Skeletal muscle cell (primary cell): ENCODE measurements at regions not wholly inside any gene's neighbourhood (a gene's known extent, or its start where the extent isn't known, plus 50 kb on each side); places are given as distances from the start of the nearest gene placed in this dataset.

Experiments used
- DNase-seq: peaks from one replicate; pipeline ENCODE4 v3.0.0-alpha.2; 2010; ENCODE audit warnings: low read depth
- H3K4me3 ChIP-seq: 2 replicates; pipeline ENCODE4 v1.5.1; 2011; ENCODE audit warnings: low read depth, mild to moderate bottlenecking, control low read depth, low read length, moderate library complexity

DNA sequence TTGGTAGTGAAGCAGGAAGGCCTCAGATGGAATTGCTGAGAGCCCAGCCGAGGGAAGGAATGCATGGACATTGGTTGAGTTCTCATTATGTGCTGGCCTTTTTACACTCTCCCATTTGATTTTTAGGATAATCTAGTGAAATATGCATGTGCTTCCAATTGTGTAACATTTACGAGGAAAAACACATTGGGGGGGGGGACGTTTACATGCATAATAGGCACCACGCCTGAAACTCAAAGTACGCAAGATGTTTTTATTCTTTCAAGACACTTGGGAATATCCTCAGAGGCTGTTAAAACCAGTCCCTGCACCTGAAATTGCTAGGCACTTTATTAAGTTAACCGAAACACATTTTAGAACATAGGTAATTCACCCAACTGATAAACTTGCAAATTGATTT lies 118.5 kb upstream of the CDH4 start:
- no peak overlapping the region for H3K4me3 ChIP-seq
- no peak for DNase-seq

DNA sequence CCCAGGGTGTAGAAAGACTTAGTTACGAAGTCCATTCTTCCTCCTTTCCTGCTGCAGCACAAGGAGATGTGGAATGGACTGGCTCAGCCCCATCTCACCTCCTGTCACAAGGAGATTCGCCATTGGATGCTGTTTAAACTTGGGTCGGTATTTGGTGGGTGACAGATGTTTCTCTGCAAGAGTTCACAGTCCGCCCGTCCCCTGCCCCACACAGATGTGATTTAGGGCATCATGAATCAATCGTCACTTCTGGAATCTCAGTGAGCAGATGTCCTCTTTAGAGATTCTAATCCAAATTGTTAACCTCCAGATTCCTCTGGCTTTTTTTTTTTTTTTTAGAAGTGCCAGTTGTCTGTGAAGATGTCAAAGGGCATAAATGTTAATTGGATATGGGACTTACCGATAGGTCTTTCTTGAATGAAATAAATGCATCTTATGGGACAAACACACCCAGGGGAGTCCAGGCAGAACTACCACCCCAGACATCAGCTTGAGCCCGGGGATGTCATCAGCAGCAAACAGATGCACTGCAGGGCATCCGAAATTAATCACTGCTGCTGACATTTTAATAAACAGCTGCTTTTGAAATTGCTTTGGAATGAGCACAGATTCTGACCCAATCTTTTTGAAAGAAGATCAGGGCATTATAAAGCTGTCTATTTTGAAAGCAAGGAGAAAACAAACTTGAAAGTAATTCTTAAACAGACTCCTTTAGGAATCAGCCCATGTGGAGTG lies 117.6 kb upstream of the CDH4 start:
- DNase-seq, result no peak
- no peak overlapping the region for H3K4me3 ChIP-seq

DNA sequence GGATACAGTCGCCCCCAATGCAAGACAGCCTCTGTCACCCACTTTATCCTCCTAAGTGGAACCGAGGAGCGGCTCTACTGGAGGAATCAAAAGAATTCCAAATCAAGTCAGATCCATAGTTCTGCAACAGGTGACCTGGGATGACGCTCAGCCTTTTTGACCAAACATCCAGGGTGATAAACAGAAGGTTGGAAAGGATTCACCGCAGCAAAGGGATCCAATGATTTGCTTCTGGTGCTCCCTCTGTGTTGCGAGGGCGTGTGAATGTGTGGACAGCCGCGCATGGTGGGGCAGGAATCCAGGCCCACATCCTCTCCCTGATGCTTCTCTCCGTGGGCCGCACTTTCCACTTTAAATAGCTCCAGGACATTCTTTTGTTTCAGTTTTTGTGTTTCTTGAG lies 116.8 kb upstream of the CDH4 start:
- H3K4me3 ChIP-seq, result no peak overlapping the region
- DNase-seq, result no peak

DNA sequence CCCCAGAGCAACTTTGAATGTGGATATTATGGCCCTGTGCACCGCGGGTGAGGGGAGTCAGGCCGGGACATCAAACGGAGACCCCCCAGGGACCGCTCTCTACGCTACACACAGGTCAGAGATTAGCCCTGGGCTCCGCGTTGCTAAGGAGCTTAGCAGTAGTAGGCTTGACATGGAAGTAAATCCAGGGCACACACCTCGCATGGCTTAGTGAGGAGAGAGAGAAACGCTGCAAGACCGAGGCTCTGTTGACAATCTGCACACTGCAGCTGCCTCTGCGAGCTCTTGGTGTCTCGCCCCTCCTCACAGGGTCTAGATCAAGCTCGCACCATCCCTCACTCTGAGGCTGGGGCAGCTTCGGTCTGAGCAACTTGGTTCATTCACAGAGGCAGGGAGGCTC lies 116.1 kb upstream of the CDH4 start:
- DNase-seq, result no peak

DNA sequence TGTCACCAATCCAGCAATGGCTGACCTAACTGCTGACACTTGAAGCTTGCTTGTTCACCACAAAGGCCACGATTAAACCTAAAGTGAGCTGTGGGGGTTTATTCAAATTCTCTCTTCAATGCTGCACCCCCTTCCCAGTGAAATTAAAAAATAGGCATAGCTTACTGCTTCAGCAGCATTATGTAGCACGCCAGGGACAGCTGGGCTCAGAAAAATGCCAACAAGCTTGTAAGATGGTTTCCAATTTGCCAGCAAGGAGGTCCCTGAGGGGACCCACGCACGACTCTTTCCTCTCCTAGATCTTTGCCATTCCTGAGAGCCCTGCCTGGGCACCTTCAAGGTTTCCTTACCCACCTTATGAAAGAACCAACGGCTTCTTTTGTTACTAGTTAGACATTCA lies 113.5 kb upstream of the CDH4 start:
- DNase-seq, result no peak
- H3K4me3 ChIP-seq, result no peak overlapping the region

More for the DNA sequence above, 116.1 kb upstream of the CDH4 start:
- H3K4me3 ChIP-seq, result no peak overlapping the region

DNA sequence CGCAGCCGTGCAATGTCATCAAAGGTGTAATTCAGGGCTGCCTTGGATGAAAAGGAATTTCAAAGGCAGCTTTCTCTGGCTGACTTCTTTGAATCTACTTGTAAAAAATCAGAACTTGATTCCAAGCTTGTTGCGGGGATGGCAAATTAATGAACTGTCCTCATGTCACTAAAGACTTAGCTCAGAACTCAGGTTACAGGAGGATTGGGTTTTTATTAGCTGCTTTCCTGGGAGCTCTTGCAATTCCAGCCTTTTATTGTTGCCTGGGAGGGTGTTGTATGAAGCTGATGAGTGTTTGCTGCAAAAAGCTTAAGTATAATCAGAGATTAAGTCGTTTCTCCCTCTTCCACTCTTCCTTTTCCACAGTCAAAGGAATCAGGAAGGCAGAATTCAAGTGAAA lies 113.0 kb upstream of the CDH4 start:
- H3K4me3 ChIP-seq, result no peak overlapping the region
- no peak for DNase-seq

DNA sequence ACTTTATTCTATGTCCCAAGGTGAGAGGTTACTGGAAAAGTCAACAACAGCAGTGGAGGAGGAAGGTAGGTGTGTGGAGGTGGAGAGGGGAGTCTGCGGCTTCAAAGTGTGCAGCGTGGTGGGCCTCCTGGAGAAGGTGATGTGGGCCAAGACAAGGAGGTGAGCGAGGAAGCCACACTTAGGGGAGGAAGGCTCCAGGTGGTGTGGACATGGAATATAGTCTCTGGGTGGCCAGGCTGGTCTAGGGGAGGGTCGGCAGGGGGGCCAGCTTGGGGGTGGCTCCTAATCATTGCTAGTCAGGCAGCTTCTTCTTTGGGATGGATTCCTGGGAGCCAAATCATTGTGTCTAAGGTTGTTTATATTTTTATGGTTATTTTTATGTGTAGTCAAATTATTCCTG lies 111.5 kb upstream of the CDH4 start:
- H3K4me3 ChIP-seq, result no peak overlapping the region

DNA sequence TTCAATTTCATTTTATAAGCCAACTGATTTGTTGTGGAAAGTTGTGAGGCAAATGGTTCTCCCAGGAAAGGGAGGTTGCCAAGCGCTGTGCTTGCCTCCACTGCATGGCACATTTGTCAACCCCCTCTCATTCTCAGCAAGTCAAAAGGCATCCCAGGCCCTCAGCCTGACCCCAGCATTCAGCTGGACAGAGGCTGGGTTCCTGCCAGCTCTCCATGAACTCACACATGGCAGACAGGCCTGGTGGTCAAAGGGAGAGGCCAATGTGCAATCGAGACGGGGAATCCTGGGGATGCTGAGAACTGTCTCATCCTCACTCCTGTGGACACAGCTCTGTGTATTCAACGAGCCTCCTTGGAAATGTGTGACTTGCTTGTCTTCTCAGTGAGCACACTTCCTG lies 106.0 kb upstream of the CDH4 start:
- DNase-seq, result no peak
- no peak overlapping the region for H3K4me3 ChIP-seq

More for the DNA sequence above, 111.5 kb upstream of the CDH4 start:
- no peak for DNase-seq

DNA sequence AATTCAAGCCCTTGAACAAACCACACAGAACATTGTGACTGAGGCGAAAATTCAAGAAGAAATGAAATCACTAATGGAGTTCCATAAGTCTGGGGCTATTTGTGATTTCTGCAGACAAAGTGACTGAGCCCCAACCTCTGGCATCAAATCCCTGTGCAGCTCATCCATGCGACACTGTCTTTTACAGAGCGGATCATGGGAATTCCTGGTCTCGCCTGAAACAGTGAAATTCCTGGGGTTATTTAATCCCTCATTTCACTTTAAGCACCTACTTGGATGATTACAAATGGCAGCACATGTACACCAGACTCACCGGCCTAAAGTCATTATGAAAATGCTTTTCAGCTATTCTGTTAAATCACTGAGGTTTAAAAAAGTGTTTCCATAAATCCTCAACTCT lies 102.4 kb upstream of the CDH4 start:
- DNase-seq, result no peak
- H3K4me3 ChIP-seq, result no peak overlapping the region

DNA sequence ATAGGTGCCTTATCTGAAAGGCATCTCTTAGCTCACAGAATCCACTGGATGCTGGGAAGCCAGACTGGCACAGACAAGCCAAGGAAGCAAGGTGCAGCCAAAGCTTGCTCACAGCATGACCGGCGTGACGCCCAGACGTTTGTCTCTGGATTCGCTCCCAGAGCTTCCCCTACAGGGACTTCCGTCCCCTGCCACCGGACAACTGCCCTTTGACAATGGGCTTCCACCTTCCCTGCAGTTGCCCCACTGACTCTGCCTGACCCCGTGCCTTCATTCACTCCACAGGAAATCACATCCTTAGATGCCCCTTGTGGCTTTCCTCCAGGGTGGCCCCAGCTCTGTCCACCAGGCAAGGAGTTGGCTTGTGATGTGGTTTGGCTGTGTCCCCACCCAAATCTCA lies 94.8 kb upstream of the CDH4 start:
- H3K4me3 ChIP-seq, result no peak overlapping the region
- no peak for DNase-seq

DNA sequence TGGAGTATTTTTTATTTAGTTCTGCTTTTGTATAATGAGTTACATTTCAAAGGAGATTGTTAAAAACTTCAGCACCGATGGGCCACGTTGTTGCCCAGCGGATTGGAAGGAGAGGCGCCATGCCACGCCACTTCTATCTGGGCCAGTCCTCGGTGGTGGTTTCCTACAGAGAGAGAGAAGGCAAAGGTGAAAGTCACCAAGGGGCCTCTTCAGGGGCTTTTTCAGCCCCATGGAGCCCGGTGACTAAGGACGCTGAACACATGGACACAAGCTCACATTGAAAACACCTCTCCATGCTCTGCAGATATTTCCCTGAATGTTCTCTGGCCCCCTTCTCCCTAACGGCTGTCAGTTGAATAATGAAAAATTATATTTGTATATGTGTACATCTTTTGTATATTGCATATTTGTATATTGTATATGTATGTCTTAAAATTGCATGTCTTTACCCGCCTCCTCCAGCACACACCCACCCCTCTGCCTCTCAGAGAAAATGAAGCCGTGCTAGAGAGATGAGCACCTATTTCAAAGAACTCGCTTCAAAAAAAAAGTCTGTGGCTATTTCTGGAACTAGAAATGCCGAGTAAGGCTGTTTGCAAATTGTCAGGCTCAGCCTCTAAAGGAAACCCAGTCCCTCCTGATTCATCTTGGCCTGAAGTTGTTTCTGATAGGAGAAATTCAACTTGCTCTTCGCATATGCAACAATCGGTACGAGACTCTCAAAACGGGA lies 91.9 kb upstream of the CDH4 start:
- no peak for DNase-seq

DNA sequence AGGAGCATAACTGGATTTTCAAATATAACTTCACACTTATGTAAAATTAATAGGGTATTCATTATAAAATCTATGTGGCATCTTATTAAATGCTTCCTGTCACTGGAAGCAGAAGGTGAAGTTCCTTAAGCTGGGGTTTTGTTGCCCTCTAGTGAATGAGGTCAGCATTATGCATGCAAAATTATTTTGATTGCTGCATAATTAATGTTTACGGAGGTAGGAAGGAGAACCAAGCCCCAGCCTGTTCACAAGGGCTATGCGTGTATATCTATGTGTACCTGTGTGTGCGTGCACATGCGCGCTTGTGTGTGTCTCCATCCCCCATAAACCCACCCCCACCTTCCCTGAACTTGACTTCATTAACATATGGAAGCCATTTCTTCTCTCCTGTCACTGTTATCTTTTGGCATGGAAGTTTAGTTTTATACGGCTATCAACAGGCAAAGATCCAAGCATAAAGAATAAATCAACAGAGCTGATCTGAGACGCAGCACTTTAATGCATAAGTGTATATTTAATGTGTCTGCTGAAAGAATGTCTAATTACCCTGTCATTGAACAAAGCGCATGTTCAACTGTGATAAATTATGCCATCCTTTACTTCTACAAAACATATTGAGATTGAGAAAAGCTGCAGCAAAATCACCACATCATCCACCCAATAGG lies 90.2 kb upstream of the CDH4 start:
- no peak for DNase-seq
- no peak overlapping the region for H3K4me3 ChIP-seq

More for the DNA sequence above, 91.9 kb upstream of the CDH4 start:
- no peak overlapping the region for H3K4me3 ChIP-seq

DNA sequence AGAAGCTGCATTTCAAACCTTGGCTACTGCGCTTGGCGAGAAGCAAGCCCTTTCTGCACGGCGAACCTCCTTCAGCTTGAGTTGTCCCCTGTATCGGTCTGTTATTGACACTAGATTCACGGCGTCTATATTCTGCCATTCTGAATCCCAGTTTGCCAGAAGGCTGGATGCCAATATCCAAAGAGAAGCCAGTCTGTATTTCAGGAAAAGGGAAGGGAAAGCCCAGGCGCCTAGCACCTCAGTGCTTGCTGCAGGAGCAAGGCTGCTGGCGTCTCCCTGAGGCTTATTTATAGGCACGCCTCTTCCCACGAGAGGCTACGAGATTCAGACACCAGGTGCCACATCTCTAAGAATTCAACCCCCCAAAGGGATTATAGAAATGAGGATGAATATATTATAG lies 89.6 kb upstream of the CDH4 start:
- DNase-seq, result no peak
- H3K4me3 ChIP-seq, result no peak overlapping the region

DNA sequence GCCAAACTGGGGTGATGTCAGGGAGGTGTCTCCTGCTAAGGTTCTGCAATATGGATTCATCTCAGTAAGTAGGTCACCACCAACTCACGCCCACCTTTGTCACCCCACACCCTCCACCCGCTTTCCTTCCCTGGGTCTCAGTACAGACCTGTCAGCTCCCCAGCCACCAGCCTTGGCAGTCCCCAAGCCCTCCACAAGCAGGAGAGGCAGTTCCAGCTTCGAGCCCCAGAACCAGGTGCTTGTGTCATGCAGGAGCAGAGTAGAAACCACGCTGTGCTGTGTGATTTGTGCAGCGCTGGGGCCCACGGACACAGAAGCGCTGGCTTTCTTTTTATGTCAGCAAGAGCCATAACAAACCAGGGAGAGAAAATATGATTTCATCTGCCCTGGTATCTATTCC lies 89.0 kb upstream of the CDH4 start:
- no peak for DNase-seq
- H3K4me3 ChIP-seq, result no peak overlapping the region

DNA sequence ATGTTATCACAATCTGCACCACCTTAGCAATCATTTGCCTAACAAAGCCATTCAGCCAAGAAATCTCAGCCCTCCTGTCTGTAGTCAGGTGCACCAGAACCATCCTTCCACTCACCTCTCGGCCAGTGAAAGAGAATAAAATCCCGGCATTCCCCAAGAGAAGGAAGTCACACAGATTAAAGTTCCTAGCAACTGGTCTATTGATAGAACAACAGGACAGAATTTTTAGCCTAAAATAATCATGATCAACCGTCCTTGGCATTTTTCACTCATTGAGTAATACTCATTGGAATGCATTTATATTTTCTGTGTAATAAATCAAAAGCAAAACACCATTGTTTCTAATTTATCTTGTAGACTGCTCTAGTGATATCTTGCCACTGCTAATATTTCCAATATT lies 85.7 kb upstream of the CDH4 start:
- H3K4me3 ChIP-seq, result no peak overlapping the region
- DNase-seq, result no peak

DNA sequence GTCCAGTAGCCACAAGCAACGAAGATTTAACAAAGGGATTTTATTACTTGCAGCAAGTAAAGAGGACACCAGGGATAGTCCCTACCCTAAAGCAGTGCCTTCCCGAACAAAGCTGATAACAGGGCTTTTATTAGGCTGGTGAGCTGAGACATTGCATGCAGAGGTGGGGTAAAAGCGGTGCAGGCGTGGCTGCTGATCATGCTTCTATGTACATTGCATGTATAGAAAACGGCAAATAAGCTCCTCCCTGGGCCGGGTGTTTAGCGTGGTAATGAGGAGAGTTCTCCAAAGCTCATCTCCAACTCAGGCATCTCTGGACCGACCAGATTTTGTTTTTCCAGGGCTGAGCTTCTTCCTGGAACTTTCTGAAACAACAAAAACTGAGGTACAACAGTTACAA lies 83.5 kb upstream of the CDH4 start:
- no peak for DNase-seq
- no peak overlapping the region for H3K4me3 ChIP-seq

DNA sequence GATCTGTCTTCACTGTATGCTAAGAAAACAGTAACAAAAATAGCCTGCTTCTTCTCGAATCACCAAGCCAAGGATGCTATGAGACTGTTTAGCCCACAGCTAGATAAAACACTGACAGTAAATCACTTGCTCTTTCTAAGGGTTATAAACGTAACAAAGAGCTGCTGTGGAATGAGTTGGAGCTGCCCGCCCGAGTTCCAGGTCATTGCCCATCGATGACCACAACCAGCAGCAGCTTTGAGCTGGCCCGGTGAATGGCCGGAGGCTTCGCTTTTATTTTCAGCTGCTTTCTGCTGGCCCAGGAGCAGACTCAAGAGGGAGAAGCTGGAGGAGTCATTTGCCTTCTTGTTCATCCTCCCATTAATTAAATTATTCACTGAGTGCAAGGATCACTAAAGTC lies 82.2 kb upstream of the CDH4 start:
- no peak for DNase-seq
- no peak overlapping the region for H3K4me3 ChIP-seq

DNA sequence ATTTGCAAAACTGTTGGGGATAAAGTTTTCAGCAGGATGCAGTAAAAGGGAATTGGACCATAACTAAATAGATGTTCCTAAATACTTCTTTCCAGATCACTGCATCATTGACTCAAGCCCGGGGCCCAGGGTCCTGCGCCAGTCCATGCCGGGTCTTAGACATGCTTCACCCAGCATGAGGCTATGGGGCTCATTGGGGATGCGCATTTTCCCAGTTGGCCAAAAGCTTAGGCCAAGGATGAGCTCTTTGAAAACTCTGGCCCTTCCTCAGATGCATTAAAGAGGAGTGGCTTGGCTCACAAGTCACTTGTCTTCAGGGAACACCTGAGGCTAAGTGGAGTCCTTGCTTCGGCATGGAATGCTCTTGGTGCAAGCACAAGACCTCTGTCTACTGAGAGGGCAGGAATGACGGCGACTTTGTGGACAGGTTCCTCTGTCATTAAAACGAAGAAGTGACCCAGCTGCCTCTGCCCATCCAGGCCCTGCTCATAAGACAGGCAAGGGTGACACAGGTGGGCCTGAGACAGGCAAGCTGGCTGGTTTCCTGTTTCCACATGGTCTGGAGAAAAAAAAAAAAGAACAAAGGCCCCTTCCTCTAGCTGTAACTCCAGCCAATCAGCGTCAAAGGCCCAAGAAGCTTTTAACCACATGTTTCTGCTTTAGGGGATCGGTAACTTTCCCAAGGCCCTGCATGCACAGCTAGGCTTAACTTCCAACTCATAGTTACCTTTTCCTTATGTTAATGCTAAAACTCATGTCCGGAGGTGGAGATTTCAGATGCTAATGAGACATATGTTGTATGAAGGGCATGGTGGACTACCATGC lies 81.4 kb upstream of the CDH4 start:
- DNase-seq, result no peak
- H3K4me3 ChIP-seq, result no peak overlapping the region

DNA sequence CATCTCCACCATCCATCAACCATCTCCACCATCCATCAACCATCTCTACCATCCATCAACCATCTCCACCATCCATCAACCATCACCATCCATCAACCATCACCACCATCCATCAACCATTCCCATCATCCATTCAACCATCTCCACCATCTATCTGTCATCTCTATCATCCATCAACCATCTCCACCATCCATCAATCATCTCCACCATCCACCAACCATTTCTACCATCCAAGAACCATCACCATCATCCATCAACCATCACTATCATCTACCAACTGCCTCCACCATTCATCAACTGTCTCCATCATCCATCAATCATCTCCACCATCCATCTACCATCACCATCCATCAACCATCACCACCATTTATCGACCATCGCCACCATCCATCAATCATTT lies 78.8 kb upstream of the CDH4 start:
- no peak overlapping the region for H3K4me3 ChIP-seq
- no peak for DNase-seq
